GM10248 (cell line): ENCODE measurements at regions not wholly inside any gene's neighbourhood (a gene's known extent, or its start where the extent isn't known, plus 50 kb on each side); places are given as distances from the start of the nearest gene placed in this dataset.

ENCODE experiments used
- CTCF ChIA-PET: fragments of 300-600 bp; sonication (Branson Sonifier 250); formaldehyde crosslinking; extraction: SDS; loops from one replicate; lab custom pipeline; 2021; ENCODE audit warnings: antibody characterized with exemption; lab: Yijun Ruan, JAX
- POLR2A ChIA-PET: fragments of 350-650 bp; sonication (Branson Sonifier 250); formaldehyde crosslinking; extraction: SDS; loops from one replicate; lab custom pipeline; 2020; ENCODE audit warnings: antibody characterized with exemption; lab: Yijun Ruan, JAX
- DNase-seq: peaks from one replicate; pipeline ENCODE4 v3.0.0; 2012; ENCODE audit errors: extremely low spot score
- CTCF ChIP-seq: IDR thresholded peaks from 2 replicates; pipeline ENCODE4 v1.5.1; 2012; ENCODE audit warnings: mild to moderate bottlenecking, low read depth; ENCODE audit errors: extremely low read depth, missing control alignments, control extremely low read depth

- ChIA-PET POLR2A (no interaction called here), CTCF (interaction anchor here (0.6 to 1.7 kb wide), 6 partner anchors 13 to 604 kb away, joined by 3 to 4 read pairs (median 3); no protein-coding TSS in a partner anchor)
- no peak for DNase-seq
- no peak for TF ChIP-seq CTCF
Measured at GRCh38 chr17:68790931-68791330, 164.3 kb downstream of the ABCA8 start.

GRCh38 chr17:68790492-68790891 is 164.7 kb downstream of the ABCA8 start:
- no peak for TF ChIP-seq CTCF
- no peak for DNase-seq
- CTCF ChIA-PET, result interaction anchor here (0.6 to 1.7 kb wide), 5 partner anchors 8 to 34 kb away, joined by 3 to 4 read pairs (median 3); no protein-coding TSS in a partner anchor
- POLR2A ChIA-PET, result no interaction called here

GRCh38 chr17:68789203-68789962 is 165.8 kb downstream of the ABCA8 start:
- POLR2A ChIA-PET, result no interaction called here
- no peak for DNase-seq

GRCh38 chr17:68785565-68786486 is 169.4 kb downstream of the ABCA8 start:
- TF ChIP-seq CTCF, result no peak
- ChIA-PET CTCF (interaction anchor here (0.8 to 2.6 kb wide), 6 partner anchors 10 to 461 kb away, joined by 3 to 14 read pairs (median 6); no protein-coding TSS in a partner anchor), POLR2A (no interaction called here)
- DNase-seq, result no peak

More at GRCh38 chr17:68789203-68789962, 165.8 kb downstream of the ABCA8 start:
- CTCF ChIA-PET, result interaction anchor here (1.7 kb wide), 1 partner anchor 9 kb away, joined by 3 read pairs; no protein-coding TSS in a partner anchor
- TF ChIP-seq CTCF, result no peak

- POLR2A ChIA-PET, result no interaction called here
- DNase-seq, result no peak
- TF ChIP-seq CTCF, result no peak
- CTCF ChIA-PET, result interaction anchor here (1.2 to 2.6 kb wide), 6 partner anchors 8 to 463 kb away, joined by 3 to 14 read pairs (median 6); no protein-coding TSS in a partner anchor
Measured at GRCh38 chr17:68784431-68784830, 170.8 kb downstream of the ABCA8 start.

- ChIA-PET CTCF (interaction anchor here (1.2 to 2.6 kb wide), 3 partner anchors 8 to 463 kb away, joined by 4 to 14 read pairs (median 7); no protein-coding TSS in a partner anchor), POLR2A (no interaction called here)
- TF ChIP-seq CTCF, result no peak
Measured at GRCh38 chr17:68783861-68784260, 171.3 kb downstream of the ABCA8 start.

More at GRCh38 chr17:68783861-68784260, 171.3 kb downstream of the ABCA8 start:
- no peak for DNase-seq
